GM12878 (cell line): ENCODE measurements at regions not wholly inside any gene's neighbourhood (a gene's known extent, or its start where the extent isn't known, plus 50 kb on each side); places are given as distances from the start of the nearest gene placed in this dataset.

Experiments used
- EZH2 ChIP-seq: IDR thresholded peaks from 2 replicates; pipeline ENCODE4 v1.6.1; 2012; ENCODE audit warnings: low read depth, mild to moderate bottlenecking, control low read depth, inconsistent platforms, low read length, borderline replicate concordance; ENCODE audit not compliant: control insufficient read depth
- POLR2A ChIP-seq: IDR thresholded peaks from 2 replicates; pipeline ENCODE4 v1.6.1; 2011; ENCODE audit warnings: low read depth, mild to moderate bottlenecking, low read length
- ZZZ3 ChIP-seq: IDR thresholded peaks from 2 replicates; pipeline ENCODE4 v1.6.1; 2011; ENCODE audit warnings: low read depth; ENCODE audit not compliant: control insufficient read depth, insufficient read length

- TF ChIP-seq POLR2A (no peak), EZH2 (no peak), ZZZ3 (no peak)
These were observed 671.9 kb upstream of the ZNF804A start for GRCh38 chr2:183926433-183926832.
